HS-27A (cell line): ENCODE measurements at regions not wholly inside any gene's neighbourhood (a gene's known extent, or its start where the extent isn't known, plus 50 kb on each side); places are given as distances from the start of the nearest gene placed in this dataset.
A peak's percentile ranks its signal among the peaks of the same experiment; 100 is the strongest.

ENCODE experiments used
- DNase-seq: peaks from one replicate; pipeline ENCODE4 v3.0.0-alpha.2; 2012; ENCODE audit warnings: low read depth, missing footprints

GRCh38 chr1:55329091-55329490, 113.9 kb upstream of the USP24 start:
- no peak for DNase-seq

- DNase-seq = no peak
These were observed 111.5 kb upstream of the USP24 start for GRCh38 chr1:55326496-55327243.

- DNase-seq = no peak
These were observed 108.6 kb upstream of the USP24 start for GRCh38 chr1:55323760-55324159.

- DNase-seq = no peak
These were observed 107.7 kb upstream of the USP24 start for GRCh38 chr1:55322842-55323241.

GRCh38 chr1:55321942-55322341, 106.8 kb upstream of the USP24 start:
- DNase-seq = no peak

GRCh38 chr1:55320891-55321290, 105.7 kb upstream of the USP24 start:
- DNase-seq = no peak

- no peak for DNase-seq
These were observed 103.1 kb upstream of the USP24 start for GRCh38 chr1:55318116-55318817.

GRCh38 chr1:55317673-55318072, 102.5 kb upstream of the USP24 start:
- DNase-seq = no peak

- no peak for DNase-seq
These were observed 101.9 kb upstream of the USP24 start for GRCh38 chr1:55316947-55317662.

- DNase-seq = no peak
These were observed 101.3 kb upstream of the USP24 start for GRCh38 chr1:55316502-55316901.

- no peak for DNase-seq
These were observed 100.4 kb upstream of the USP24 start for GRCh38 chr1:55315552-55315951.

GRCh38 chr1:55314740-55315139, 99.6 kb upstream of the USP24 start:
- no peak for DNase-seq

GRCh38 chr1:55313903-55314302, 98.7 kb upstream of the USP24 start:
- no peak for DNase-seq

GRCh38 chr1:55311979-55312378, 96.8 kb upstream of the USP24 start:
- no peak for DNase-seq

GRCh38 chr1:55311057-55311641, 96.0 kb upstream of the USP24 start:
- peak; percentile 72 for DNase-seq

- peak; percentile 94 for DNase-seq
These were observed 95.4 kb upstream of the USP24 start for GRCh38 chr1:55310505-55310971.

- DNase-seq = no peak
These were observed 94.8 kb upstream of the USP24 start for GRCh38 chr1:55309786-55310504.

- no peak for DNase-seq
These were observed 93.9 kb upstream of the USP24 start for GRCh38 chr1:55309053-55309452.

GRCh38 chr1:55305735-55306134, 90.6 kb upstream of the USP24 start:
- peak; percentile 50 for DNase-seq

GRCh38 chr1:55304229-55304740, 89.1 kb upstream of the USP24 start:
- no peak for DNase-seq

GRCh38 chr1:55302972-55303371, 87.8 kb upstream of the USP24 start:
- no peak for DNase-seq

- no peak for DNase-seq
These were observed 86.7 kb upstream of the USP24 start for GRCh38 chr1:55301912-55302311.
